HCT116 (cell line): ENCODE measurements at regions not wholly inside any gene's neighbourhood (a gene's known extent, or its start where the extent isn't known, plus 50 kb on each side); places are given as distances from the start of the nearest gene placed in this dataset.

Experiments
- ATAC-seq: fragments of 200-7000 bp; cut with Tn5 transposase; 2 replicates; pipeline ENCODE4 v1.9.1; 2020; ENCODE audit warnings: mild to moderate bottlenecking, moderate library complexity
- BruUV-seq: library from RNA; stranded (reverse); fragments of 400-500 nt; replicated peaks from 2 replicates; lab custom pipeline; 2021; lab: Mats Ljungman, UMichigan
- CTCF ChIA-PET: fragments of 300-600 bp; sonication (Branson Sonifier 250); formaldehyde crosslinking; loops from one replicate; lab custom pipeline; 2021; ENCODE audit warnings: antibody characterized with exemption; lab: Charles Lee
- POLR2A ChIA-PET: fragments of 300-600, 350-600 bp; sonication (Branson Sonifier 250); formaldehyde crosslinking; loops from one replicate; lab custom pipeline; 2021; ENCODE audit warnings: antibody characterized with exemption; lab: Charles Lee
- RAD21 ChIA-PET, 2 experiments: fragments of 300-600 bp; sonication (Branson Sonifier 250); formaldehyde crosslinking; loops; one replicate each; lab custom pipeline; 2023; ENCODE audit warnings: low total read pairs in 2 of 2; ENCODE audit not compliant: uncharacterized antibody in 2 of 2, unreplicated experiment in 2 of 2, low non-redundant PET in 1 of 2; lab: Charles Lee
- DNase-seq: peaks from one replicate; pipeline ENCODE4 v3.0.0-alpha.2; 2010; ENCODE audit warnings: low read depth, low spot score
- H2AFZ ChIP-seq: fragments of 200-600 bp; shearing (Covaris generic), sonication (generic); 2 replicates; pipeline ENCODE4 v1.6.1; 2017; ENCODE audit warnings: low read depth, mixed run types, mixed read lengths, antibody characterized with exemption, low read length; ENCODE audit not compliant: poor library complexity, severe bottlenecking
- H3K27ac ChIP-seq: 2 replicates; pipeline ENCODE4 v1.5.1; 2012; ENCODE audit warnings: low read depth, low read length
- H3K27me3 ChIP-seq: fragments of 200-600 bp; sonication (generic); 2 replicates; pipeline ENCODE4 v1.6.1; 2016; ENCODE audit warnings: mixed run types, low read length, mixed read lengths; ENCODE audit not compliant: insufficient read depth
- H3K36me3 ChIP-seq, 2 experiments: fragments of 200-500 bp in 1 of 2; fragments of 200-600 bp in 1 of 2; sonication (Bioruptor generic) in 1 of 2; sonication (generic) in 1 of 2; 2 replicates each; pipeline versions ENCODE4 v1.5.1 to v1.6.1; 2014 to 2016; ENCODE audit warnings: low read length in 2 of 2, inconsistent platforms in 1 of 2, mixed read lengths in 1 of 2, mixed run types in 1 of 2; ENCODE audit not compliant: insufficient read depth in 2 of 2, control insufficient read depth in 1 of 2
- H3K4me1 ChIP-seq, 2 experiments: fragments of 200-600 bp in 1 of 2; sonication (generic) in 1 of 2; 2 replicates each; pipeline versions ENCODE4 v1.5.1 to v1.6.1; 2012 to 2017; ENCODE audit warnings: low read length in 2 of 2, inconsistent platforms in 1 of 2, mild to moderate bottlenecking in 1 of 2, mixed read lengths in 1 of 2, mixed run types in 1 of 2, moderate library complexity in 1 of 2; ENCODE audit not compliant: insufficient read depth in 2 of 2, control insufficient read depth in 1 of 2
- H3K4me2 ChIP-seq: fragments of 200-600 bp; sonication (generic); 2 replicates; pipeline ENCODE4 v1.6.1; 2017; ENCODE audit warnings: mixed run types, low read length, mixed read lengths
- H3K4me3 ChIP-seq, 2 experiments: fragments of 200-600 bp in 1 of 2; sonication (generic) in 1 of 2; replicated peaks in 1 of 2; 2 replicates each; pipeline ENCODE4 v1.5.1; 2011 to 2016; ENCODE audit warnings: low read length in 2 of 2, control low read depth in 1 of 2, low read depth in 1 of 2, mild to moderate bottlenecking in 1 of 2, mixed read lengths in 1 of 2, mixed run types in 1 of 2
- H3K79me2 ChIP-seq: fragments of 200-600 bp; sonication (generic); 2 replicates; pipeline ENCODE4 v1.6.1; 2017; ENCODE audit warnings: mild to moderate bottlenecking, mixed run types, low read length, moderate library complexity, mixed read lengths; ENCODE audit not compliant: insufficient read depth
- H3K9ac ChIP-seq: fragments of 200-600 bp; sonication (generic); 2 replicates; pipeline ENCODE4 v1.6.1; 2016; ENCODE audit warnings: low read length, mixed read lengths
- H3K9me2 ChIP-seq: fragments of 200-600 bp; sonication (generic), shearing (Covaris generic); 2 replicates; pipeline ENCODE4 v1.6.1; 2017; ENCODE audit warnings: mixed run types, mild to moderate bottlenecking, moderate library complexity; ENCODE audit not compliant: insufficient read depth
- H3K9me3 ChIP-seq, 2 experiments: fragments of 200-500 bp in 1 of 2; fragments of 200-600 bp in 1 of 2; sonication (Bioruptor generic) in 1 of 2; sonication (generic) in 1 of 2; 2 replicates each; pipeline ENCODE4 v1.6.1; 2014 to 2017; ENCODE audit warnings: low read length in 2 of 2, mixed read lengths in 2 of 2, inconsistent platforms in 1 of 2, low read depth in 1 of 2, mild to moderate bottlenecking in 1 of 2, mixed run types in 1 of 2, moderate library complexity in 1 of 2; ENCODE audit not compliant: control insufficient read depth in 1 of 2, insufficient read depth in 1 of 2
- H4K20me1 ChIP-seq: fragments of 200-600 bp; sonication (generic), shearing (Covaris generic); 2 replicates; pipeline ENCODE4 v1.6.1; 2017; ENCODE audit warnings: mixed run types, mild to moderate bottlenecking, moderate library complexity; ENCODE audit not compliant: insufficient read depth
- CBX3 ChIP-seq: IDR thresholded peaks from 2 replicates; pipeline ENCODE4 v1.6.1; 2012; ENCODE audit warnings: low read depth
- POLR2AphosphoS5 ChIP-seq: IDR thresholded peaks from 2 replicates; pipeline ENCODE4 v1.6.1; 2011; ENCODE audit warnings: mild to moderate bottlenecking, low read depth, low read length, moderate library complexity
- SIN3A ChIP-seq: IDR thresholded peaks from 2 replicates; pipeline ENCODE4 v1.6.1; 2012; ENCODE audit warnings: low read depth
- SRF ChIP-seq: IDR thresholded peaks from 2 replicates; pipeline ENCODE4 v1.6.1; 2012; ENCODE audit warnings: low read depth
- TCF7L2 ChIP-seq: IDR thresholded peaks from 2 replicates; pipeline ENCODE4 v1.7.0; 2011; ENCODE audit warnings: borderline replicate concordance, inconsistent platforms; ENCODE audit not compliant: insufficient read depth, insufficient read length; ENCODE audit errors: extremely low read depth
- intact Hi-C: fragments of 100-400 bp; cut with micrococcal nuclease; formaldehyde crosslinking; loops from 2 replicates; pipeline ENCODE4 v1.10.0; 2022
- TF ChIP-seq, protein P1 (sequence below): IDR thresholded peaks from 2 replicates; pipeline ENCODE4 v1.6.1; 2012; ENCODE audit warnings: low read depth
- TF ChIP-seq, protein P2 (sequence below): IDR thresholded peaks from 2 replicates; pipeline ENCODE4 v1.6.1; 2011; ENCODE audit warnings: mild to moderate bottlenecking, low read length, moderate library complexity; ENCODE audit not compliant: insufficient replicate concordance; ENCODE audit errors: extremely low read depth
- TF ChIP-seq, protein P3 (sequence below): IDR thresholded peaks from 2 replicates; pipeline ENCODE4 v1.6.1; 2012

DNA sequence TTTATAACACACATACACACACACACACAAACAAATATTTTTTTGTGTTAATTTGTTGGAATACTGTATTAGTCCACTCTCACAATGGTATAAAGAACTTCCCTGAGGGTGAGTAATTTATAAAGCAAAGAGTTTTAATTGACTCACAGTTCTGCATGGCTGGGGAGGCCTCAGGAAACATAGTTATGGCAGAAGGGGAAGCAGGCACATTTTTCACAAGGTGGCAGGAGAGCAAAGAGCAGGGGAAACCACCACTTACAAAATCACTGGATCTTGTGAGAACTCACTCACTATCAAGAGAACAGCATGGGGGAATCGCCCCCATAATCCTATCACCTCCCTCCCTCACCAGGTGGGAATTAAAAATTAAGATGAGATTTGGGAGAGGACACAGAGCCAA lies 205.4 kb upstream of the PTPRD start:
- Histone ChIP-seq H3K4me1 (no peaks in the 10 kb centered on the region), H3K9me2 (no peaks in the 10 kb centered on the region), H3K36me3 (no peaks in the 10 kb centered on the region), H3K9ac (no peak overlapping the region), H3K9me3 (peaks cover 0 to 25% of the 10 kb centered on the region in 2 experiments; a peak in 2 of 4 replicates), H3K79me2 (no peaks in the 10 kb centered on the region), H4K20me1 (no peaks in the 10 kb centered on the region), H2AFZ (no peak overlapping the region), H3K4me2 (no peak overlapping the region), H3K27me3 (no peaks in the 10 kb centered on the region), H3K4me3 (no peak overlapping the region), H3K27ac (no peak overlapping the region)
- ATAC-seq (no peak), DNase-seq (no peak)
- intact Hi-C loops, result no loop called here
- ChIA-PET POLR2A (no interaction called here), CTCF (no interaction called here), RAD21 (no interaction called here)
- BruUV-seq, result no TSS peak
- TF ChIP-seq POLR2AphosphoS5 (no peak), CBX3 (no peak), TCF7L2 (no peak), SIN3A (no peak), SRF (no peak)
- TF ChIP-seq, protein P1, sequence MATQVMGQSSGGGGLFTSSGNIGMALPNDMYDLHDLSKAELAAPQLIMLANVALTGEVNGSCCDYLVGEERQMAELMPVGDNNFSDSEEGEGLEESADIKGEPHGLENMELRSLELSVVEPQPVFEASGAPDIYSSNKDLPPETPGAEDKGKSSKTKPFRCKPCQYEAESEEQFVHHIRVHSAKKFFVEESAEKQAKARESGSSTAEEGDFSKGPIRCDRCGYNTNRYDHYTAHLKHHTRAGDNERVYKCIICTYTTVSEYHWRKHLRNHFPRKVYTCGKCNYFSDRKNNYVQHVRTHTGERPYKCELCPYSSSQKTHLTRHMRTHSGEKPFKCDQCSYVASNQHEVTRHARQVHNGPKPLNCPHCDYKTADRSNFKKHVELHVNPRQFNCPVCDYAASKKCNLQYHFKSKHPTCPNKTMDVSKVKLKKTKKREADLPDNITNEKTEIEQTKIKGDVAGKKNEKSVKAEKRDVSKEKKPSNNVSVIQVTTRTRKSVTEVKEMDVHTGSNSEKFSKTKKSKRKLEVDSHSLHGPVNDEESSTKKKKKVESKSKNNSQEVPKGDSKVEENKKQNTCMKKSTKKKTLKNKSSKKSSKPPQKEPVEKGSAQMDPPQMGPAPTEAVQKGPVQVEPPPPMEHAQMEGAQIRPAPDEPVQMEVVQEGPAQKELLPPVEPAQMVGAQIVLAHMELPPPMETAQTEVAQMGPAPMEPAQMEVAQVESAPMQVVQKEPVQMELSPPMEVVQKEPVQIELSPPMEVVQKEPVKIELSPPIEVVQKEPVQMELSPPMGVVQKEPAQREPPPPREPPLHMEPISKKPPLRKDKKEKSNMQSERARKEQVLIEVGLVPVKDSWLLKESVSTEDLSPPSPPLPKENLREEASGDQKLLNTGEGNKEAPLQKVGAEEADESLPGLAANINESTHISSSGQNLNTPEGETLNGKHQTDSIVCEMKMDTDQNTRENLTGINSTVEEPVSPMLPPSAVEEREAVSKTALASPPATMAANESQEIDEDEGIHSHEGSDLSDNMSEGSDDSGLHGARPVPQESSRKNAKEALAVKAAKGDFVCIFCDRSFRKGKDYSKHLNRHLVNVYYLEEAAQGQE, result no peak
- TF ChIP-seq, protein P2, sequence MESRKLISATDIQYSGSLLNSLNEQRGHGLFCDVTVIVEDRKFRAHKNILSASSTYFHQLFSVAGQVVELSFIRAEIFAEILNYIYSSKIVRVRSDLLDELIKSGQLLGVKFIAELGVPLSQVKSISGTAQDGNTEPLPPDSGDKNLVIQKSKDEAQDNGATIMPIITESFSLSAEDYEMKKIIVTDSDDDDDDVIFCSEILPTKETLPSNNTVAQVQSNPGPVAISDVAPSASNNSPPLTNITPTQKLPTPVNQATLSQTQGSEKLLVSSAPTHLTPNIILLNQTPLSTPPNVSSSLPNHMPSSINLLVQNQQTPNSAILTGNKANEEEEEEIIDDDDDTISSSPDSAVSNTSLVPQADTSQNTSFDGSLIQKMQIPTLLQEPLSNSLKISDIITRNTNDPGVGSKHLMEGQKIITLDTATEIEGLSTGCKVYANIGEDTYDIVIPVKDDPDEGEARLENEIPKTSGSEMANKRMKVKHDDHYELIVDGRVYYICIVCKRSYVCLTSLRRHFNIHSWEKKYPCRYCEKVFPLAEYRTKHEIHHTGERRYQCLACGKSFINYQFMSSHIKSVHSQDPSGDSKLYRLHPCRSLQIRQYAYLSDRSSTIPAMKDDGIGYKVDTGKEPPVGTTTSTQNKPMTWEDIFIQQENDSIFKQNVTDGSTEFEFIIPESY, result no peak
- TF ChIP-seq, protein P3, sequence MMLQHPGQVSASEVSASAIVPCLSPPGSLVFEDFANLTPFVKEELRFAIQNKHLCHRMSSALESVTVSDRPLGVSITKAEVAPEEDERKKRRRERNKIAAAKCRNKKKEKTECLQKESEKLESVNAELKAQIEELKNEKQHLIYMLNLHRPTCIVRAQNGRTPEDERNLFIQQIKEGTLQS, result no peak
